AG09319 (cell line): ENCODE measurements at regions not wholly inside any gene's neighbourhood (a gene's known extent, or its start where the extent isn't known, plus 50 kb on each side); places are given as distances from the start of the nearest gene placed in this dataset.

Experiments used
- DNase-seq: peaks from one replicate; pipeline ENCODE4 v3.0.0-alpha.2; 2010; ENCODE audit warnings: low read depth; ENCODE audit errors: extremely low read depth
- CTCF ChIP-seq: IDR thresholded peaks from 2 replicates; pipeline ENCODE4 v1.5.1; 2011; ENCODE audit warnings: low read depth, mild to moderate bottlenecking, inconsistent platforms, low read length, moderate library complexity

GRCh38 chr15:47964229-47964628, 156.6 kb upstream of the SLC24A5 start:
- no peak for TF ChIP-seq CTCF
- DNase-seq: no peak

- no peak for TF ChIP-seq CTCF
- DNase-seq: no peak
Observed at GRCh38 chr15:47965297-47965696, 155.5 kb upstream of the SLC24A5 start.

GRCh38 chr15:47968593-47968992, 152.2 kb upstream of the SLC24A5 start:
- no peak for TF ChIP-seq CTCF
- DNase-seq: no peak

DNA sequence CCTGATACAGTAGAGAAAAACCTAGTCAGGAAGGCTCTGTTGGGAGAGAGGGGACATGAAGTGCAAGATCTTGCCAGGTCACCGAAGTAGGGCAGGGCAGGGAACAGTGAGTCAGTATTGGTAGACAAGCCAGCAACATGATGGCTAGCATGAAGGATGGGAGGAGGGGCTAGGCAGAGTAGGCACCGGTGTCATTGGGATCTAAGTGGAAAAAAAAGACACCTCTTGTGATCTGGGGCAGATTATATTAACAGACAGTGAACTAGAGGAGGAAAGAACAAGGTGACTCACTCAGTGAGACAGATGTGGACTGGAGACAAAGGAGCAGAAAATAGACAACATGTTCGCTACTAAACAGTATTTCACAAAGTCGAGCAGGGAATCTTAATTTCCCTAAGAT, 149.2 kb upstream of the SLC24A5 start:
- no peak for TF ChIP-seq CTCF

DNA sequence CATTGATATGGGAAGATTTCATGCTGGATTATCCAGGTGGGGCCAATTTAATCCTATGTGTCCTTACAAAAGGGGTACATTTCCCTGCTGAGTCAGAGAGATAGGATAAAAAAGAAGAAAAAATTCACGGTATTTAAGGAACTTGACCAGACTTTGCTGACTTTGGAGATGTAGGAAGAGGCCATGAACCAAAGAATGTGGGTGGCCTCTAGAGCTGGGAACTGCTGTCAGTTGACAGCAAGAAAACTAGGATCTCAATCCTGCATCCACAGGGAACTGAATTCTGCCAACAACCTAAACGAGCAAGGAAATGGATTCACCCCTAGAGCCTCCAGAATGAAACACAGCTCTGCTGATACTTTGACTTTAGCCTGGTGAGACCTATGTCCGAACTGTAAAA, 148.1 kb upstream of the SLC24A5 start:
- DNase-seq: no peak
- no peak for TF ChIP-seq CTCF

More for the DNA sequence above, 149.2 kb upstream of the SLC24A5 start:
- no peak for DNase-seq

- DNase-seq: no peak
Observed at GRCh38 chr15:47974724-47975123, 146.1 kb upstream of the SLC24A5 start.

DNA sequence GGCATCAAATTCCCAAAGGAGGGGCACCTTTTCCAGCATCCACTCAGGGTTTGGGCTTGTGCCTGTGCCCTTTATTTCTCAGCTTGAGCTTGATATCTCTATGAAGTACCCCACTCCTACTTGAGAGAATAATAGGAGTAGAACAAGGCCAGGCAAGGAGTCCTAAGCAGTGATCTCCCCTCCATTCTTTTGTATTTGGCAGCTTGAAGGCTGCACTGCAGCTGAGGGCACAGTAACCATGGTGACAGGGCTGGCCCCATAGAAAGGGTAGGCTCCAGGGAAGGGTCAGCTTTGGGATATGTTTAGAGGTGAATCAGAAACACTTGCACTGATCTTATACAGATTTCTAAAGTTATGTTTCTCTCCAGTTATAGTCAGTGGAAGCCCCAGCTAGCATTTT, 145.4 kb upstream of the SLC24A5 start:
- TF ChIP-seq CTCF: no peak
- DNase-seq: no peak

More at GRCh38 chr15:47974724-47975123, 146.1 kb upstream of the SLC24A5 start:
- no peak for TF ChIP-seq CTCF
